Head of caudate nucleus (tissue), 42 donors: ENCODE measurements at regions not wholly inside any gene's neighbourhood (a gene's known extent, or its start where the extent isn't known, plus 50 kb on each side); places are given as distances from the start of the nearest gene placed in this dataset.
"Not testable (repeated sequence)": the region's sequence is repeated elsewhere in the genome, so short reads cannot be mapped to it uniquely, and the experiment has no call there.

Experiments used
- DNase-seq, 42 donors: peaks; one replicate each; pipeline versions ENCODE4 v3.0.0 to v3.0.0-alpha.2; 2020 to 2021; ENCODE audit warnings: mixed read lengths in 7 of 42
- intact Hi-C: fragments of 100-400 bp; cut with DNase I; formaldehyde crosslinking; loops from one replicate; pipeline ENCODE4 v1.15.0; 2022

DNA sequence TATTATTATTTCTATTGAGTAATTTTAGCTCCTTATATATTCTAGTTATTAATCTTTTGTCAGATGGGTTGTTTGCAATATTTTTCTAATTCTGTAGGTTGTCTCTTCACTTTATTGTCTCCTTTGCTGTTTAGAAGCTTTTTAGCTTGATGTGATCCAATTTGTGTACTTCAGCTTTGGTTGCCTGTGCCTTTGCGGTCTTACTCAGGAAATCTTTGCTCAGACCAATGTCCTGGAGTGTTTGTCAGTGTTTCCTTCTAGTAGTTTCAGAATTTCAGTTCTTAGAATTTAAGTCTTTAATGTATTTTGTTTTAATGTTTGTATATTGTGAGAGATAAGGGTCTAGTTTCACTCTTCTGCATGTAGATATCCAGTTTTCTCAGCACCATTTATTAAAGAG, 916.0 kb upstream of the EYS start:
- no peak for DNase-seq
- intact Hi-C loops, result no loop called here

GRCh38 chr6:66605971-66606370, 898.9 kb upstream of the EYS start:
- DNase-seq, result no peak
- intact Hi-C loops, result no loop called here

DNA sequence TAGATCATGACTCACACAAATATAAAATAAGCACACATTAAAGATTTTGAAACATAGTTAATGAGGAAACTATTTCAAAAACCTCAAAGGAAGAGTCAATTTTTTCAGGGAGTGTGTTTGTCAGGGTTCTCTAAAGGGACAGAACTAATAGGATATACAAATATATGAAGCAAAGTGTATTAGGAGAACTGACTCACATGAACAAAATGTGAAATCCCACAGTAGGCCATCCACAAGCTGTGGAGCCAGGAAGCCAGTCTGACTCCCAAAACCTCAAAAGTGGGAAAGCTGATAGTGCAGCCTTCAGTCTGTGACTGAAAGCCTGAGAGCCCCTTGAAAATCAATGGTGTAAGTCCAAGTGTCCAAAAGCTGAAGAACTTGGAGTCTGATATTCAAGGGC, 898.0 kb upstream of the EYS start:
- intact Hi-C loops, result no loop called here
- no peak for DNase-seq

GRCh38 chr6:66599541-66599940, 892.5 kb upstream of the EYS start:
- DNase-seq, result no peak
- intact Hi-C loops, result no loop called here

DNA sequence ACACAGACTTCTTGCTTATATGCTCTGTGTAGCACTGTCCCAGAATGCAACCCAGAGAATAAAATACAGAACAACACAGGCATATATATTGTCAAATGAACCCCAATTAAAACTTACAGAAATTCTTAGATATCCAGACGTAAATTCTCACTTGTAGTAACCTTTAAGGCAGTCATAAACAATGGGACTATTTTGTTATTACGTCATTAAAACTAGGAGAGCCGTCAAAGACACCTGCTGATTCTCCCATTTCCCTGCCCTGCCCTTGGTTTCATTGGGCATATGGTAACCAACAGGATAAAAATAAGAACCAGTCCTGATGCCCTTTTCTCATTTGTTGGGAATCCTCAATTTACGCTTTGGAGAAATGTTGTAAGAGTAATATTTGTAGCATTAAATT, 871.3 kb upstream of the EYS start:
- intact Hi-C loops, result no loop called here
- no peak for DNase-seq

GRCh38 chr6:66568271-66568670, 861.2 kb upstream of the EYS start:
- intact Hi-C loops, result no loop called here
- DNase-seq, result no peak

- DNase-seq, result no peak
- intact Hi-C loops, result no loop called here
Observed at GRCh38 chr6:66561479-66561878, 854.5 kb upstream of the EYS start.

DNA sequence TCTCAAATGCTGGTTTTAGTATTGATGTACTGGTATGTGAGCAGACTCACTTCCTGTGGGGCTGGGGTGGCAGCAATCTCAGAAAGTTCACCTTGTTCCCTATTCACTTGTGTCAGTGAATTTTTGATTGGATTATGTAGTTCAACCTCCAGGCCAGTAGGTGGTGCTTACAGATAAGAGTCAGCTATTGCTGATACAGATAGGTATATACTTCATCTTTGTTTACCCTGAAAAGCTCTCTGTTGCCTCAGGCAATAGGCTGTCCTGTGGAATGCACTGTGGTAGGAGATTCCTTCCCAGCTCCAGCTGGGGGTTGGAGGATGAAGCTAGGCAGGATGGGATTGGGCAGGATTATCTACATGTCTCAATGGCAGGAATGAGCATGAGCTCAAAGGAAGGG, 851.2 kb upstream of the EYS start:
- no peak for DNase-seq
- intact Hi-C loops, result no loop called here

- no peak for DNase-seq
Observed at GRCh38 chr6:66556936-66557335, 849.9 kb upstream of the EYS start.

GRCh38 chr6:66555082-66555481, 848.1 kb upstream of the EYS start:
- DNase-seq, result no peak
- intact Hi-C loops, result no loop called here

More at GRCh38 chr6:66556936-66557335, 849.9 kb upstream of the EYS start:
- intact Hi-C loops, result no loop called here

DNA sequence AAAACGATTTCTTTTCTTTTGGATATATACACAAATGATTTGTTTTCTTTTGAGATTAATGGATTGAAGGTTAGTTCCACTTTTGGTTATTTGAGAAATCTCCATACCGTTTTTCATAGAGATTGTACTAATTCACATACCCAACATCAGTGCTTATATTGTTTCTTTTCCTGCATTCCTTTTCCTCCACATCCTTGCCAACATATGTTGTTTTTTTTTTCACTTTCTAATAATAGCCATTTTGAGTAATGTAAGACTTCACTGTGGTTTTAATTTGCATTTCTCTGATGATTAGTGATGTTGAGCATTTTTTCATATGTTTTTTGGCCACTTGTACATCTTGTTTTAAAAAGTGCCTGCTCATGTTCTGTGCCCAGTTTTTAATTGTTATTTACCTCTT, 846.4 kb upstream of the EYS start:
- DNase-seq, result no peak
- intact Hi-C loops, result no loop called here

GRCh38 chr6:66538551-66539135, 831.6 kb upstream of the EYS start:
- DNase-seq, result peak in 7 of 42 donors; percentile 7 to 59 (median 14)
- intact Hi-C loops, result no loop called here

DNA sequence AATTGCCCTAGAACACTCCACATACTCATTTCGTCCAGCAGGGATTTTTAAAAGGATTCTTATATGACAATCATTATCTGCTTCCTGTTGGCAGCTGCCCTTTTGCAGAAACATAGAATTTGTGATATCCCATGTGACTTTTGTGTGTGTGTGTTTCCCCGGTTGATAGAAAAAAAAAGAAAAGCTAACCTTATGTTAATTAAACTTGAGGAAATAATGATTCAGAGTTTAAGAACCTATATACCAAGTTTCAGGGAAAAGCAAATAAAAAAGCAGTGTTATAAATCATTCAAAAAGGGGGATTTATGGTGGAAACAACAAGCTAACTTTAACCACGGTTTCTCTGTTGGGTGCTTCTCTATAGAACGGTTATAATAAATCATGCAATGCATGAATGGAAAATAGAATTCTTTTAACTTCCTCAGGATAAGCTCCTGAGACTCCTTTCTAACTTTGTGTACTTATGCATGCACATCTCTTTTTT, 826.9 kb upstream of the EYS start:
- DNase-seq, result no peak
- intact Hi-C loops, result no loop called here

- no peak for DNase-seq
- intact Hi-C loops, result no loop called here
Observed at GRCh38 chr6:66526061-66526460, 819.0 kb upstream of the EYS start.

DNA sequence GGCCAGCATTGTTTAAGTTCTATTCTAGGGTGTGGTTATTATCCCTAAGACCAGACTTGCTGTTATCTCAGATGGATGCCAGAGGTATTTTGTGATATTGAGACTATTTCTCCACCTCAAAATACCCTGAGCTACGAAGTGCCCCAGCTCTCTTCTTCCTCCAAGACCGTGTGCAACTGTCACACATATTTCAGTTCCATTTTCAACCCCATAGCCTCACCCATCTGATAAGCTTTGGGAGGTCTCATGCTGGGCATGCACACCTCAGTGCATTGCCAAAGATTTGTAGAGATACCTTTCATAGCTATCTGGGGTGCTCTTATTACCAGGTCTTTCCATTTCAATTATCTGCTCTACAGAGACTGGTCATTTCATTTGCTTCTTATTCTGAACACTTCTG, 815.8 kb upstream of the EYS start:
- intact Hi-C loops, result no loop called here

GRCh38 chr6:66516377-66516776, 809.4 kb upstream of the EYS start:
- intact Hi-C loops, result no loop called here
- DNase-seq, result no peak

More for the DNA sequence above, 815.8 kb upstream of the EYS start:
- DNase-seq, result no peak

DNA sequence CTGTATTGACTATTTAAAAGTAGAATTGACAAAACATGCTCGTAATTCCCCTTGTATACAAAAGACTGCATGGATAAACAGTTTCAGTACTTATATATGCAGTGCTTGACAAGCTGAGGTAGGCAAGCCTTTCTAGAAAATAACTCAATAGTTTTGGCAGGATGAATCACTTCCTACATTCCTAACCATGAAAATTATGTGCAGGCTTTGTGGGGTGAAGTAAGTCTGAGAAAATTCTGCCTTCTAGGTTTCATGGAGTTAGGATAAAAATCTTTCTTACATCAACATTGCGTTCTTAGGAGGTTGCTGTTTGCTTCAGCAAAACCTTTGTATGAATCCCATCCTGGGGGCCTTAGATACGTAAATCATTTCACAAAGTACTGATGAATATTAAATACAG, 801.4 kb upstream of the EYS start:
- intact Hi-C loops, result no loop called here
- no peak for DNase-seq

DNA sequence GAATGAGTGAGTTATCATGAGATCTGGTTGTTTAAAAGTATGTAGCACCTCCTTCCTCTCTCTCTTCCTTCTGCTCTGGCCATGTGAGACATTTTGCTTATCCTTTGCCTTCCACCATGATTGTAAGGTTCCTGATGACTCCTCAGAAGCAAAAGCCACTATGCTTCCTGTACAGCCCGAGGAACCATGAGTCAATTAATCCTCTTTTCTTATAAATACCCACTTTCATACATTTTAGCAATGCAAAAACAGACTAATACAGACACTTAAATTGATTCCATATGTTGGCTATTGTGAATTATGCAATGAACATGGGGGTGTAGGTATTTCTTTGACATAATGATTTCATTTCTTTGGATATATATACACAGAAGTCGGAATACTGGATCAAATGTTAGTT, 792.8 kb upstream of the EYS start:
- intact Hi-C loops, result no loop called here
- no peak for DNase-seq

DNA sequence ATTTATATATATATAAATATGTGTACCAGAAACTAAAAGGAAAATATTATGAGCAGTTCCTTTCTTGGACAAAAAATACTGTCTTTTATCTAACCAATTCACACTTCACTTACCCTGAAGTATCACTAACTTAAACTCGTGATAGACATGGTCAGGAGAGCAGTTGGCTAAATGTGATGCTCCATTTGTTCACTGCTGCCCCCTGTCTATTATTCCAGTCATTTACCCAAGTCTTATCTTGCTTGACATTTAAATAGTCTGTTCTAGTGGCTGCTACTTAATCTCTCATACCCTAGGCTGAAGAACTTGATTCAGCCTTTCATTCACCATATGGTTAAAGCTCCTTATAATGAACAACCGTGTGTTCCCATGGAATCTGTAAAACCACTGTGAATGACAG, 789.6 kb upstream of the EYS start:
- intact Hi-C loops, result no loop called here
- DNase-seq, result no peak

DNA sequence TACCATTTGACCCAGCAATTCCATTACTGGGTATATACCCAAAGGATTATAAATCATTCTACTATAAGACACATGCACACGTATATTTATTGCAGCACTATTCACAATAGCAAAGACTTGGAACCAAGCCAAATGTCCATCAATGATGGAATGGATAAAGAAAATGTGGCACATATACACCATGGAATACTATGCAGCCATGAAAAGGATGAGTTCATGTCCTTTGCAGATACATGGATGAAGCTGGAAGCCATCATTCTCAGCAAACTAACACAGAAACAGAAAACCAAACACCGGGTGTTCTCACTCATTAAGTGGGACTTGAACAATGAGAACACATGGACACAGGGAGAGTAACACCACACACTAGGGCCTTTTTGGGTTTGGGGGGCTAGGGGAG, 787.6 kb upstream of the EYS start:
- DNase-seq, intact Hi-C loops: not testable (repeated sequence)

DNA sequence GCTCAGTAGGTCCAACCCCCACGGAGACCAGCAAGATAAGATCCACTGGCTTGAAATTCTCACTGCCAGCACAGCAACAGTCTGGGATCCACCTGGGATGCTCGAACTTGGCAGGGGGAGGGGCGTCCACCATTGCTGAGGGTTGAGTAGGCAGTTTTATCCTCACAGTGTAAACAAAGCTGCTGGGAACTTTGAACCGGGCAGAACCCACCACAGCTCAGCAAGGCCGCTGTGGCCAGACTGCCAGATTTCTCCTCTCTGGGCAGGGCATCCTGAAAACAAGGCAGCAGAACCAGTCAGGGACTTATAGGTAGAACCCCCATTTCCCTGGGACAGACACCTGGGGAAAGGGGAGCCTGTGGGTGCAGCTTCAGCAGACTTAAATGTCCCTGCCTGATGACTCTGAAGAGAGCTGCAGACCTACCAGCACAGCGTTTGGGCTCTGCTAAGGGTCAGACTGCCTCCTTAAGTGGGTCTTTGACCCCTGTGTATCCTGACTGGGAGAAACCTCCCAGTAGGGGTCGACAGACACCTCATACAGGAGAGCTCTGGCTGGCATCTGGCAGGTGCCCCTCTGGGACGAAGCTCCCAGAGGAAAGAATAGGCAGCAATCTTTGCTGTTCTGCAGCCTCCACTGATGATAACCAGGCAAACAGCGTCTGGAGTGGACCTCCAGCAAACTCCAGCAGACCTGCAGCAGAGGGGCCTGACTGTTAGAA, 782.4 kb upstream of the EYS start:
- DNase-seq, result no peak
- intact Hi-C loops, result no loop called here
